Posterior cingulate gyrus (tissue), 11 donors: ENCODE measurements at regions not wholly inside any gene's neighbourhood (a gene's known extent, or its start where the extent isn't known, plus 50 kb on each side); places are given as distances from the start of the nearest gene placed in this dataset.

Experiments used
- DNase-seq, 10 donors: peaks; one replicate each; pipeline versions ENCODE4 v3.0.0 to v3.0.0-alpha.2; 2020 to 2021; ENCODE audit warnings: mixed read lengths in 3 of 10
- intact Hi-C: fragments of 100-400 bp; cut with DNase I; formaldehyde crosslinking; loops from one replicate; pipeline ENCODE4 v1.15.1; 2023

GRCh38 chr1:204736836-204737235, 51.3 kb upstream of the LRRN2 start:
- DNase-seq, result no peak
- intact Hi-C loops, result no loop called here

- intact Hi-C loops, result no loop called here
- no peak for DNase-seq
Observed at GRCh38 chr1:204738506-204738905, 53.0 kb upstream of the LRRN2 start.

- intact Hi-C loops, result no loop called here
- no peak for DNase-seq
Observed at GRCh38 chr1:204740354-204740753, 54.8 kb upstream of the LRRN2 start.

GRCh38 chr1:204741440-204741839, 55.9 kb upstream of the LRRN2 start:
- DNase-seq, result no peak
- intact Hi-C loops, result no loop called here

DNA sequence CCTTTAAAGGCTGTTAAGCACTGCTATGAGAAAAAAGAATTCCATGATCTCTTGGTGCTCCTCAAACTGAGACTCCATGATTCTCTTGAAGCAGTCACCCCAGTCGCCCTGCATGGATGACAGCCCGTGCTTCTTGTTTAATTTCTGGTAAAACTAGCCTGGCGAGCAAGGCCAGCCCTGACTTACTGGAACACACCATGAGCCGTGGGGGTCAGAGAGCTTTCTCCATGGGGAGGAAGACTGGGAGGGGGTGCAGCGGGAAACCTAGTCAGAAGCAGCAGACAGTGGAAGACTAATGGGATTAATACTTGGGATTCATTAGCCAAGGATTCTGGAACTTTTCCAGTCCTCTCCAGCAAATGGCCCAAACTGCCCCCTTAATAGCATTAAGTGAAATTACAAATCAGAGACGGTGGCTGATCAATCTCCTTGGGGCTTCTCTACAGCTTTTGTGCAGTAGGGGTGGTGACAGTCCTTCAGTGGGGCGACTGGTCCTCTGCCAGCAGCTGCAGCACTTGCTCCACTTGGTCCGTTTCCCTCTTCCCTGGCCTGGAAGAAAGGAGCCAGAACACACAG, 57.2 kb upstream of the LRRN2 start:
- intact Hi-C loops, result no loop called here
- DNase-seq, result no peak

- intact Hi-C loops, result no loop called here
- DNase-seq, result no peak
Observed at GRCh38 chr1:204744107-204744779, 58.7 kb upstream of the LRRN2 start.

DNA sequence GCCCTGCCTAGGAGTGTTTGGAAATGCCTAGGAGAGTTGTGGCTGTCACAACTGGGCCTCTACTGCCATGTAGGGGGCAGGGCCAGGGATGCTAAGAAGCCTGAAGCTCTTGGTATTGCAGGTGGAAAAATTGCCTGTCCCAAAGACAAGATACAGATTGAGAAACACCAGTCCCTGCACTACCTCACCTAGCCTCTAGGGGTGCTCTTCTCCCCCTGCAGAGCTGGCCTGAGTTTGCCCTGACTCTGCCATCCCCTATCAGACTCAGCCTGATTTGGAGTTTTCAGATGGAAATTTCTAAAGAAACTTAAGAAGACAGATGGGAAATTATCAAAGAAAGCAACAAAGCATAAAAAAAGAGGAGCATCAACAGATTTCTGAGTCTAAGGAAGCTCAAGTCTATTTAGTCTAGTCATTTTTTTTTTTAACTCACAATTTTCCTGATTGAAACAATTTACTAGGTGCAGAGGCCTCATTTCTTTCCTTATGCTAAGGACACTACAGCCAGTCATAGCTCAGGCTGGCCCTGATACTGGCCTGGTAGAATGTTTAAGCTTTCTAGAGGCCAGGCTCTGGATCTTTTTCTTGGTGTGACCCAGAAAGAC, 61.4 kb upstream of the LRRN2 start:
- intact Hi-C loops, result no loop called here
- DNase-seq, result peak in 3 of 10 donors; percentile 25 to 43 (median 26)

GRCh38 chr1:204751480-204751879, 65.9 kb upstream of the LRRN2 start:
- DNase-seq, result no peak
- intact Hi-C loops, result no loop called here

DNA sequence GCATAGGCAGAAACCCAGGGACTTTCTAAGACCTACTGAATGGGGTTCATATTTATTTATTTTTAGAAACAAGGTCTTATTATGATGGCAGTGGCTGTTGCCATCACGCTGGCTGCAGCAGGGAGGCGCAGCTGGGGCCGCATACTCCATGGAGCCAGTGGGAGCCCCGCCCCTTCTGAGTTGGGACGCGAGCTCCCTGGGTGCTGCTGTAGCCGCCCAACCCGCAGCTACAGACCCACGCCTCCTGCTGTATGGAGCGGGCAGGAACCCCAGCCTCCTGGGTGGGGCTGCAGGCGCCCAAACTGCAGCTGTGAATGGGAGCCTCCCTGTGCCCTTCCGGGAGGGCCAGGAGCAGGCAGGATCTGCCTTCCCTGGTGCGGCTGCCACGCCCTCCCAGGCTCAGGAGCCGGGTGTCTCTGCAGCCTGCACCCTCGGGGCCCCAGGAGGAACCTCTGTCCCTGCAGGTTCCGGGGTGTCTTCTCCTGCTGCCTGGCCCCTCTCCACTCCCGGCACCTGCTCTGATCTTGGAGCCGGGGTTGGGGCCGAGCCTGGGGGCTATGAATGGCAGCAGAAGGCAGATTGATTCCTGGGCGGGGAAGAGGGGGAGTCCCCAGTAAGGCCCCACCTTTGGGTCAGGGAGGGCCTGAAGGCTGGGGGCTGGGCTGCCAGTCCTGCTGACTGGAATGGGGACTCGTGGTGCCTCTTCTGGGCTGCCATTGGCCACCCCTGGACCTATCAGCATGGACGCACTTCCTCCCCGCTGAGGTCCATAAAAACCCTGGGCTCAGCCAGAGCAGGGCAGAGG, 66.5 kb upstream of the LRRN2 start:
- peak in 3 of 10 donors; percentile 35 to 87 (median 57) for DNase-seq
- intact Hi-C loops, result no loop called here

GRCh38 chr1:204752688-204753040, 67.1 kb upstream of the LRRN2 start:
- no peak for DNase-seq
- intact Hi-C loops, result no loop called here

DNA sequence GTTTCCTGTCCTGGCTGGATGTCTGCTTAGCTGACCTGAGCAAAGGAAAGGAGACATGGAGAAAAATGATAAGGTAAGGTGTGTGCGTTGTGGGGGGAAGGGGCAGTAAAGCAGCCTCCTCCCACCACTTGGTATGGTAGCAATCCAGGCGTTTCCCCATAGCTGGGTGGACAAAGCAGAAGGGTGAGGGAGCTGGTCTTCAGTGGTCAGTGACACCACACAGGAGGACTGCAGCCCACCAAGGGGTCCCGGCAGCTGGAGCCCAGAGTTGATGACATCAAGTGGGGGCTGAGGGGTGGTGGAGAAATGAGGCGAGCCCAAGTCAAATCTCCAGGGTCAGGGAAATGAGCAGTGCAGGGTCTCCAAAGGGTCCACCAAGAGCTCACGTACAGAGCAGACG, 69.3 kb upstream of the LRRN2 start:
- no peak for DNase-seq
- intact Hi-C loops, result no loop called here

DNA sequence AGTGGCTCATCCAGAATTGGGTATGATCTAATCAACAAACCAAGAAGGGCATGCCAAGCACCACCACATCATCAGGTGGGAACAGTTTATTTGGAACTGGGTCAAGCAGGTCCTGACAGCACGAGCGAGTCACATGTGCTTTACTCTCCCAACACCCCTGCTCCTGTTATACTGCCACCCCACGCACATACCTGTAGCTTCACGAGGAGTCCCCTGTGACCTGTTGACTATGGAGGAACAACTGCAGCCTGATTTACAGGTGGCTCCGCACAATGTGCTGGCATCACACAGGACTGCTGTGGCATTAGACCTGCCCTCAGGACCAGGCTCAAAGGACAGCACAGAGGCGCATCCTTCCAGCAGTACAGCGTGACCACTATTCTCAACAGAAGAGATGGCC, 70.8 kb upstream of the LRRN2 start:
- DNase-seq, result no peak
- intact Hi-C loops, result no loop called here

GRCh38 chr1:204756811-204757210, 71.3 kb upstream of the LRRN2 start:
- intact Hi-C loops, result no loop called here
- no peak for DNase-seq

DNA sequence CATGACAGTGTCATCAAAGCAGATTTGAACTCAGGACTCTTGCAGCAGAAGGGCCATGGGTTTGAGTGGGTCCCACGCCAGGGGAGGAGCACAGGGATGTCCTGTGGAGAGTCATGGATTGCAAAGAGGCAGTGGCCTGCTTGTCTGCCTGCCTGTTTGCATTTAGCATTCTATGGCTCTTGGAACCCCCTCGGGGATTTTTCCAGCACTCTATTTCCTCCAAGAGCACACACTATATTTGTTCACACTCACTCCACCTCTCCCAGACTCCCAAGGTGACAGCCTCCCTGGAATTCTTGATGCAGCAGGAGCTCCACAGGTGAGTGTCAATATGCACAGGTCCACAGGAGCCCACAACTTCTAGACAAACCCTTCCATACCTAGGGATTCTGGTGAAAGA, 73.1 kb upstream of the LRRN2 start:
- intact Hi-C loops, result no loop called here
- peak in 1 of 10 donors; percentile 52 for DNase-seq

DNA sequence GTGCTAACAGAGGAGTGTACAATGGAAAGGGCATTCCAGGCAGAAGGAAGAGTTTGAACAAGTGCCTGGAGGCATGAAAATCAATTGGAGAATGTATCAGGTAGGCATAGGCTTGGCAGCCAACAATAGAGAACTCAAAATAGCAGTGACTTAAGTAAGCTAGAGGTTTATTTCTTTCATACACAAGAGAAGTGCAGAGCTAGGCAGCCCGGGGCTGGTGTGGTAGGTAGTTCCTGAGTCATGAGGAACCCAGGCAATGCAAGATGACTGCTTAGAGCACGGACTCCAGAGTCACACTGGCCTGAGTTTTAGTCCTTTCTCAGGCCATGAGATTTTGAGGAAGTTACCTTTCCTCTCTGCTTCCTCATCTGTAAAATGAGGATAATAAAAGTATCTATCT, 74.8 kb upstream of the LRRN2 start:
- DNase-seq, result no peak
- intact Hi-C loops, result no loop called here

DNA sequence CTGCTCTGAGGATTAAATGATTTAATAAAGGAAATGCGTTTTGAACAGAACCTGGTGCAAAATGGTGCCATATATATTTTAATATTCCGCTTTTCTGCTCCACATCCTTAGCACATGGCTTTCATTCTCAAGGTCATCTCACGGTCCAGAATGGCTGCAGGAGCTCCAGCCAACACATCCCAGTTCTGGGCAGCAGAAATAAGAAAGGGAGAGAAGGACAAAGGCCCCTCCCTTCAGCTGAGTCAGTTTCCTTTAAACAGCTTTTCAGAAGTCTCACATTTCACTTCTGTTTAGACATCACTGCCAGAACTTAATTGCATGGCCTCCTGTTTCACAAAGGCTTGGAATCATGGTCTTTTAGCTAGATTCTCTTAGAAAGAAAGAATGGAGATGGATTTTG, 75.2 kb upstream of the LRRN2 start:
- intact Hi-C loops, result no loop called here

DNA sequence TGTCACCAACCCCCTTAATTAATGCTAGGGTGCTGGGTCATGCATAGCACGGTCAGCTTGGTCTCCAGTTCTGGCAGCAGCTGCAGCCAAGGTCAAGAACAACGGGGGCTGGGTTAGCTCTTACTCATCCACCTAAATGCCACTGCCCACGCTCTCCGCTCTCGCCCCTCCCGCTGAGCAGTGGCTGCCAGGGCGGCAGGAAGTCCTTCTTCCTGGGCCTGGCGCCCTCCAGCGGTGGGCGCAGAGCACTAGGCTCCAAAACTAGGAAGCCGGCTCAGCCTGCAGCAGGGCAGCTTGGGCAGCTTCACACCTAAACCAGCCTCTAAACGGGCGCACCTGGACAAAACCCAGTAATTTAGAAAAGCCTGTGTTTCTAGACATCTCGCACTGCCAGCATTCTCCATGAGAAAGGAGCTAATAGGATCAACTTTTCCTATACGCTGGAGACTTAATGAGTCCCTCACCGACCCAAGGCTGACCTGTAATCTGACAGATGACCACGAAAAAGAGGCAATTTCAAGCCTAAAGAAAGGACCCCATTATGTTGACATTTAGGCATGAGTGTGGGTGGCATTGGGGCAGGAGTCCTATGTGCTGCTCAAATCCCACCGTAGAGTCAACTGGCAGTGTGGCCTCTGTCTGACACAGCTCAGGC, 78.4 kb upstream of the LRRN2 start:
- DNase-seq, result peak; percentile 43 to 97 (median 78)
- intact Hi-C loops, result loop anchor here (1.0 kb wide), 1 partner anchor 198 kb away; no protein-coding TSS in a partner anchor

More for the DNA sequence above, 75.2 kb upstream of the LRRN2 start:
- DNase-seq, result no peak

GRCh38 chr1:204769997-204770396, 84.5 kb upstream of the LRRN2 start:
- intact Hi-C loops, result no loop called here
- DNase-seq, result no peak

GRCh38 chr1:204771358-204771757, 85.8 kb upstream of the LRRN2 start:
- no peak for DNase-seq
- intact Hi-C loops, result no loop called here

GRCh38 chr1:204773246-204773645, 87.7 kb upstream of the LRRN2 start:
- intact Hi-C loops, result no loop called here
- no peak for DNase-seq

- intact Hi-C loops, result no loop called here
Observed at GRCh38 chr1:204775546-204775945, 90.0 kb upstream of the LRRN2 start.

More at GRCh38 chr1:204775546-204775945, 90.0 kb upstream of the LRRN2 start:
- no peak for DNase-seq
